ENCODE measurements at regions not wholly inside any gene's neighbourhood (a gene's known extent, or its start where the extent isn't known, plus 50 kb on each side); places are given as distances from the start of the nearest gene placed in this dataset.
A peak's percentile ranks its signal among the peaks of the same experiment; 100 is the strongest.

GRCh38 chr11:123257370-123257769 lies 62.3 kb upstream of the CLMP start:
- FAIRE-seq: no peak
- Histone ChIP-seq H3K9me3 (ENCODE audit: control insufficient read depth in 2 of 3, insufficient read depth in 1 of 3, low read length in 3 of 3) (no peaks in the 10 kb centered on the region), H3K27me3 (ENCODE audit: control insufficient read depth, insufficient read depth, low read length) (no peaks in the 10 kb centered on the region), H3K36me3 (ENCODE audit: control insufficient read depth in 2 of 3, insufficient read depth in 3 of 3, low read length in 3 of 3) (no peaks in the 10 kb centered on the region), H3K4me3 (ENCODE audit: low read length in 3 of 3) (no peak overlapping the region), H3K4me1 (ENCODE audit: control insufficient read depth in 2 of 3, insufficient read depth in 2 of 3, low read depth in 1 of 3, low read length in 3 of 3) (no peaks in the 10 kb centered on the region), H3K27ac (ENCODE audit: low read depth in 2 of 2, low read length in 2 of 2) (no peak overlapping the region), H3K9ac (ENCODE audit: low read length in 3 of 3) (no peak overlapping the region)
- TF ChIP-seq, protein P1, sequence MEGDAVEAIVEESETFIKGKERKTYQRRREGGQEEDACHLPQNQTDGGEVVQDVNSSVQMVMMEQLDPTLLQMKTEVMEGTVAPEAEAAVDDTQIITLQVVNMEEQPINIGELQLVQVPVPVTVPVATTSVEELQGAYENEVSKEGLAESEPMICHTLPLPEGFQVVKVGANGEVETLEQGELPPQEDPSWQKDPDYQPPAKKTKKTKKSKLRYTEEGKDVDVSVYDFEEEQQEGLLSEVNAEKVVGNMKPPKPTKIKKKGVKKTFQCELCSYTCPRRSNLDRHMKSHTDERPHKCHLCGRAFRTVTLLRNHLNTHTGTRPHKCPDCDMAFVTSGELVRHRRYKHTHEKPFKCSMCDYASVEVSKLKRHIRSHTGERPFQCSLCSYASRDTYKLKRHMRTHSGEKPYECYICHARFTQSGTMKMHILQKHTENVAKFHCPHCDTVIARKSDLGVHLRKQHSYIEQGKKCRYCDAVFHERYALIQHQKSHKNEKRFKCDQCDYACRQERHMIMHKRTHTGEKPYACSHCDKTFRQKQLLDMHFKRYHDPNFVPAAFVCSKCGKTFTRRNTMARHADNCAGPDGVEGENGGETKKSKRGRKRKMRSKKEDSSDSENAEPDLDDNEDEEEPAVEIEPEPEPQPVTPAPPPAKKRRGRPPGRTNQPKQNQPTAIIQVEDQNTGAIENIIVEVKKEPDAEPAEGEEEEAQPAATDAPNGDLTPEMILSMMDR (IDR thresholded peaks at IDR 0.05; ENCODE audit: borderline replicate concordance, extremely low read depth, insufficient read depth): no peak
- DNase-seq: no peak
- intact Hi-C loops (cut with DNase I): no loop called here

GRCh38 chr11:123255909-123256308 lies 60.9 kb upstream of the CLMP start:
- intact Hi-C loops (cut with DNase I): no loop called here
- Histone ChIP-seq H3K9ac (ENCODE audit: low read length in 3 of 3) (no peak overlapping the region), H3K9me3 (ENCODE audit: control insufficient read depth in 2 of 3, insufficient read depth in 1 of 3, low read length in 3 of 3) (no peaks in the 10 kb centered on the region), H3K4me1 (ENCODE audit: control insufficient read depth in 2 of 3, insufficient read depth in 2 of 3, low read depth in 1 of 3, low read length in 3 of 3) (no peaks in the 10 kb centered on the region), H3K4me3 (ENCODE audit: low read length in 3 of 3) (no peak overlapping the region), H3K27me3 (ENCODE audit: control insufficient read depth, insufficient read depth, low read length) (no peaks in the 10 kb centered on the region), H3K27ac (ENCODE audit: low read depth in 2 of 2, low read length in 2 of 2) (no peak overlapping the region), H3K36me3 (ENCODE audit: control insufficient read depth in 2 of 3, insufficient read depth in 3 of 3, low read length in 3 of 3) (no peaks in the 10 kb centered on the region)
- peak in 4 of 5 donors; percentile 61 to 71 (median 66) for DNase-seq
- FAIRE-seq: no peak
- TF ChIP-seq, protein P1 (IDR thresholded peaks at IDR 0.05; ENCODE audit: borderline replicate concordance, extremely low read depth, insufficient read depth): no peak

DNA sequence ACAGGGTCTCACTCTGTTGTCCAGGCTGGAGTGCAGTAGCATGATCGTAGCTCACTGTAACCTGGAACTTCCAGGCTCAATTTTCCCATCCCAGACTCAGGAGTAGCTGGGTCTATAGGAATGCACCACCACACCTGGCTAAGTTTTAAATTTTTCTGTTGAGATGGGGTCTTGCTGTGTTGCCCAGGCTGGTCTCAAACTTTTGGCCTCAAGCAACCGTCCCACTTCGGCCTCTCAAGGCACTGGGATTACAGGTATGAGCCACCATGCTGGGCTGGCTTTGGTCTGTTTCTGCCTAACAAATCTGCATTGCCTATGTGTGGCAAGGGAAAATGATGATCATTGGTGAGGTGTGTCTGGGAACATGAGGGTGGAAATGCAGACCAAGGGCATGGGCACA lies 59.3 kb upstream of the CLMP start:
- Histone ChIP-seq H3K27ac (ENCODE audit: low read depth in 2 of 2, low read length in 2 of 2) (no peak overlapping the region), H3K9ac (ENCODE audit: low read length in 3 of 3) (no peak overlapping the region), H3K27me3 (ENCODE audit: control insufficient read depth, insufficient read depth, low read length) (no peaks in the 10 kb centered on the region), H3K4me1 (ENCODE audit: control insufficient read depth in 2 of 3, insufficient read depth in 2 of 3, low read depth in 1 of 3, low read length in 3 of 3) (no peaks in the 10 kb centered on the region), H3K36me3 (ENCODE audit: control insufficient read depth in 2 of 3, insufficient read depth in 3 of 3, low read length in 3 of 3) (no peaks in the 10 kb centered on the region), H3K9me3 (ENCODE audit: control insufficient read depth in 2 of 3, insufficient read depth in 1 of 3, low read length in 3 of 3) (no peaks in the 10 kb centered on the region), H3K4me3 (ENCODE audit: low read length in 3 of 3) (no peak overlapping the region)
- TF ChIP-seq, protein P1 (IDR thresholded peaks at IDR 0.05; ENCODE audit: borderline replicate concordance, extremely low read depth, insufficient read depth): no peak
- FAIRE-seq (no peak), DNase-seq (peak in 1 of 5 donors; percentile 0)
- intact Hi-C loops (cut with DNase I): no loop called here

GRCh38 chr11:123253911-123254310 lies 58.9 kb upstream of the CLMP start:
- intact Hi-C loops (cut with DNase I): no loop called here
- no peaks in the 10 kb centered on the region for H3K9me3 ChIP-seq (ENCODE audit: control insufficient read depth in 2 of 3, insufficient read depth in 1 of 3, low read length in 3 of 3)

More at GRCh38 chr11:123253911-123254310, 58.9 kb upstream of the CLMP start:
- H3K9ac ChIP-seq (ENCODE audit: low read length in 3 of 3): no peak overlapping the region
- TF ChIP-seq, protein P1 (IDR thresholded peaks at IDR 0.05; ENCODE audit: borderline replicate concordance, extremely low read depth, insufficient read depth): no peak
- H3K4me3 ChIP-seq (ENCODE audit: low read length in 3 of 3): no peak overlapping the region
- DNase-seq (no peak), FAIRE-seq (no peak)
- H3K27me3 ChIP-seq (ENCODE audit: control insufficient read depth, insufficient read depth, low read length): no peaks in the 10 kb centered on the region
- no peaks in the 10 kb centered on the region for H3K36me3 ChIP-seq (ENCODE audit: control insufficient read depth in 2 of 3, insufficient read depth in 3 of 3, low read length in 3 of 3)
- H3K27ac ChIP-seq (ENCODE audit: low read depth in 2 of 2, low read length in 2 of 2): no peak overlapping the region
- no peaks in the 10 kb centered on the region for H3K4me1 ChIP-seq (ENCODE audit: control insufficient read depth in 2 of 3, insufficient read depth in 2 of 3, low read depth in 1 of 3, low read length in 3 of 3)
